ENCODE measurements at regions not wholly inside any gene's neighbourhood (a gene's known extent, or its start where the extent isn't known, plus 50 kb on each side); places are given as distances from the start of the nearest gene placed in this dataset.

GRCh38 chr4:167745024-167745687, 347.2 kb upstream of the ANXA10 start:
- no peak overlapping the region for H3K27ac Mint-ChIP-seq
- ATAC-seq (ENCODE audit: low read depth) (no peak), DNase-seq (no peak)
- POLR2A ChIA-PET = no interaction called here
- no peaks in the 10 kb centered on the region for H3K36me3 Mint-ChIP-seq
- no peaks in the 10 kb centered on the region for H3K27me3 Mint-ChIP-seq
- H3K9me3 Mint-ChIP-seq = no peaks in the 10 kb centered on the region
- no peak overlapping the region for H3K4me3 Mint-ChIP-seq
- H3K4me1 Mint-ChIP-seq = no peaks in the 10 kb centered on the region

- no peaks in the 10 kb centered on the region for H3K27me3 Mint-ChIP-seq
- no peak overlapping the region for H3K4me3 Mint-ChIP-seq
- no peak overlapping the region for H3K27ac Mint-ChIP-seq
- peaks cover 9% of the 10 kb centered on the region for H3K9me3 Mint-ChIP-seq
- no peaks in the 10 kb centered on the region for H3K36me3 Mint-ChIP-seq
- POLR2A ChIA-PET = no interaction called here
- ATAC-seq (ENCODE audit: low read depth) (no peak), DNase-seq (no peak)
- no peaks in the 10 kb centered on the region for H3K4me1 Mint-ChIP-seq
Observed at GRCh38 chr4:167767281-167767680, 325.1 kb upstream of the ANXA10 start.

GRCh38 chr4:167774646-167775045, 317.7 kb upstream of the ANXA10 start:
- DNase-seq (no peak), ATAC-seq (ENCODE audit: low read depth) (no peak)
- Mint-ChIP-seq H3K27me3 (no peaks in the 10 kb centered on the region), H3K4me3 (no peak overlapping the region), H3K9me3 (peaks cover 11% of the 10 kb centered on the region), H3K36me3 (no peaks in the 10 kb centered on the region), H3K4me1 (no peaks in the 10 kb centered on the region), H3K27ac (no peak overlapping the region)
- POLR2A ChIA-PET = no interaction called here

DNA sequence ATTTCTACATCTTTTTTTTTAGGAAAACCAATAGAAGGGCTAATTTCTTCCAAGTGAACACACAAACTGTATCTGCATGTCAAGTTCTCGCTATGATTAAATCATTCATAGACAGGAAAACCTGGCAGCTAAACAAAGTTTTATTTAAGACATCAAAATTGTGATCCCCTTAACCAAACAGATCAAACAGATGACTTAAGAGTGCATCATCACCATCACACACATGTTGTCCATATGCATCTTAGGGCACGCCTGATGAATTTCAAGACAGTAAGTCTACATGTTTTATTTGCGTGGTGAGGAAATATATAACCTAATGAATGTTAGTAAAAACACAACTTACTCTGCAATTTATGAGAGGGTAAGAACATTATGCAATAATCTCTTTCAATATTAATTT, 317.0 kb upstream of the ANXA10 start:
- no peaks in the 10 kb centered on the region for H3K36me3 Mint-ChIP-seq

DNA sequence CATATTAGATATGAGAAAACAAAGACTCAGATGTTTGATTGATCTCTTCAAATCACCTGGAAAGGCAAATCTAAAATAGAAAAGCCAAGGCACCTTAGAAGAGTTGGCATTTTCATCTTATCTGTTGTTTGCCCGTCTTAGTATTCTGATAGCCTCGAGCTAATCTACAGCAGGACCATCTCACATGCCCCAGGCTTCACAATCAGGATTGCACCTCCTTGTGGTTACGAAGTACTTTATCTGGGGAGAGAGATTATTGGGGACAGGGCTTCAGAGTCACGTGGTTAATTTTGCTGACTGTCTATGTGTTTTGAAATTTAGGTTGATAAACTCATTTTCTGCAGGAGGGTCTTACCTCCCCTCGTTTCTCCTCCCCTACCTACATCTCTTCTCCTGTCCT, 313.1 kb upstream of the ANXA10 start:
- H3K9me3 Mint-ChIP-seq = peaks cover 3% of the 10 kb centered on the region
- H3K27me3 Mint-ChIP-seq = no peaks in the 10 kb centered on the region
- ATAC-seq (ENCODE audit: low read depth) = no peak
- H3K27ac Mint-ChIP-seq = no peak overlapping the region
- POLR2A ChIA-PET = no interaction called here
- H3K36me3 Mint-ChIP-seq = no peaks in the 10 kb centered on the region
- no peak for DNase-seq
- no peak overlapping the region for H3K4me3 Mint-ChIP-seq
- H3K4me1 Mint-ChIP-seq = no peaks in the 10 kb centered on the region

More for the DNA sequence above, 317.0 kb upstream of the ANXA10 start:
- ATAC-seq (ENCODE audit: low read depth) (no peak), DNase-seq (no peak)
- no peak overlapping the region for H3K4me3 Mint-ChIP-seq
- H3K27me3 Mint-ChIP-seq = no peaks in the 10 kb centered on the region
- POLR2A ChIA-PET = no interaction called here
- H3K4me1 Mint-ChIP-seq = no peaks in the 10 kb centered on the region
- H3K27ac Mint-ChIP-seq = no peak overlapping the region
- H3K9me3 Mint-ChIP-seq = peaks cover 7% of the 10 kb centered on the region

DNA sequence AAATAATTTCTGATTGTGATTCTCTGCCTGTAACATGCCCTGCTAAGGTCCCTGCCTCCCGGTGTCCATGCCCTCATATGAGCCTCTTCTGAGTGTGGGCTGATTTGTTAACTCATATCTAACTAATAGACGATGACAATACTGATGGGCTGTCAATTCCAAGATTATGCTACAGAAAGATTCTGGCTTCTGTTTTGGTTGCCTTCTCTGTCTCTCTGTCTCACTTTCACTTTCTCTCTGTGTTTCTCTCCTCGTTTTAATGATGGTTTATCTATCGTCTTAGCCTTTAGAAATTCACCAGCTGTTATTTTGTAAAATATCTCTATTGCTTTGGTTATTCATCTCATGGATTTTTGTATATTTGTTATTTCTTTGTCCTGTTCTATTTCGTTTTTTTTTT, 312.5 kb upstream of the ANXA10 start:
- no peak for ATAC-seq (ENCODE audit: low read depth)
- POLR2A ChIA-PET = no interaction called here

DNA sequence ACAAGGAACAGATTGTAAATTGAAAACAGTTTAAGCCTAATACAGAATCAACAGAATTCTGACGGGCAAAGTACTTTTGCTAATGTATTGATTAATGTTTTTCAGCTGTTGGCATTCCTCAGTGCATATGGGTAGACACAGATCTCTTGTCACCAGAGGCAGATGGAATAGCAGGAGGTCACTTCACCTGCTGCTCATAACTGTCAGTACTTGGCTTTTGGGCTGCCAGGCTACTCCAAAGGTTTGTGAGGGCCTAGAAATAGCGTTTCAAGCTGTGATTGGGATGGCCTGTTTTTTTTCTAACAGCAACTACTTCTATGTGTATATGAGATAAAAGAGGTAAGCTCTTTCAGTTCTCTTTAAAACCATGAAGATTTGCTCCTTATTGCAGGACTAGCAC, 307.5 kb upstream of the ANXA10 start:
- H3K36me3 Mint-ChIP-seq = no peaks in the 10 kb centered on the region
- H3K27me3 Mint-ChIP-seq = no peaks in the 10 kb centered on the region
- H3K4me1 Mint-ChIP-seq = no peaks in the 10 kb centered on the region
- H3K4me3 Mint-ChIP-seq = no peak overlapping the region
- no peak for ATAC-seq (ENCODE audit: low read depth)
- H3K27ac Mint-ChIP-seq = no peak overlapping the region
- DNase-seq = no peak
- H3K9me3 Mint-ChIP-seq = no peaks in the 10 kb centered on the region
- POLR2A ChIA-PET = no interaction called here

More for the DNA sequence above, 312.5 kb upstream of the ANXA10 start:
- Mint-ChIP-seq H3K4me1 (no peaks in the 10 kb centered on the region), H3K9me3 (peaks cover 3% of the 10 kb centered on the region), H3K27ac (no peak overlapping the region), H3K4me3 (no peak overlapping the region), H3K27me3 (no peaks in the 10 kb centered on the region), H3K36me3 (no peaks in the 10 kb centered on the region)
- no peak for DNase-seq

DNA sequence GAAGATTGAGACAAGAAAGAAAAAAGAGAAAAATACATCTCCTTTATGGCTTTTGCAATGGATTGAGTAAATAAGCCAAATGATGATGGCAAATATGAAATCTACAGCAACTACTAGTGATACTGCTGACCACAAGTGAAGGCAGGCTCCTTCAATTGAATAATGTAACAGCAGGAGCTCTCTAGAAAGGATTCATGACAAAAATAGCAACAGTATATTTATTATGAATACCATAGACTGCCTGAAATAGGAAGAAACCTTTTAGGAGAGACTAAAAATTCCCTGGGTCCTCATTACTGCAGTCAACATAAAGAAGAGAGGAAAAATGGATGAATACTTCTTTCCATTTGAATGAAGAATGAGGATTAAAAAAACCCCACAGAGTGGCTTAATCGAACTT, 306.8 kb upstream of the ANXA10 start:
- DNase-seq (no peak), ATAC-seq (ENCODE audit: low read depth) (no peak)
- Mint-ChIP-seq H3K4me1 (no peaks in the 10 kb centered on the region), H3K27me3 (no peaks in the 10 kb centered on the region), H3K9me3 (no peaks in the 10 kb centered on the region), H3K36me3 (no peaks in the 10 kb centered on the region), H3K4me3 (no peak overlapping the region), H3K27ac (no peak overlapping the region)
- POLR2A ChIA-PET = no interaction called here

DNA sequence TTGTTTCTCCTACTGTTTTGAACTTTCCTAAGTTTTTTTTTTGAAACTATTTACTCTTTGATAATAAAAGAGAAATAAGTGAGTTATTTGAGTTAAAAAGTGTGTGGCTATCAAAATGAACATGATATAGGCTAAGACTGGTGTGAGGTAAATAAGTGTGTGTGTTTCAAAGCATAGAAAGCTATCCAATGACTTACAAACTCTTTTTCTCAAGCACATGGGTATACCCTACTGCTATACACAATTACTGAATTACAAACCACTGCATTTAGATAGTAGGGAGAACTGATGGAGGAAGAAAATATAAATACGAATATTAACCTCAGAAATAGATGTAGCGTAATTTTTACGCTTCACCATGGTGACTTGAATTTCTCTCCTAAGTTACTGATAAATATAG, 305.8 kb upstream of the ANXA10 start:
- H3K4me1 Mint-ChIP-seq = no peaks in the 10 kb centered on the region
- no peak overlapping the region for H3K4me3 Mint-ChIP-seq
- H3K27me3 Mint-ChIP-seq = no peaks in the 10 kb centered on the region

DNA sequence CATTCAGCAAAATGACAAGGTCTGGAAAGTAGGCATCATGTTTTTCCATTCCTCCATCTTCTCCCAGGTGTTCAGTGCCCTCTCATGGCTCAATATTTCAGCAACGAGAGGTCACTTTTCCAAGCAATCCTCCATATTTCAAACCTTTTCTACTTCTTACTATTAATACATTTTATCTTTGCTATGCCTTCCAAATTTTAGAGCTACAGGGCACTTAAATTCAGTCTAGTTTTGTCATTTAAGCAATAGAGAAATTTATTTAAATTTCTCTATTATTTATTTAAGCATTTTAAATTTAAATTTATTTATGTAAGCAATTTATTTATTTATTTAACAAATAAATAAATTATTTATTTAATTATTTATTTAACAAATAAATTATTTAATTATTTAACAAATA, 305.1 kb upstream of the ANXA10 start:
- no peak overlapping the region for H3K27ac Mint-ChIP-seq
- H3K27me3 Mint-ChIP-seq = no peaks in the 10 kb centered on the region
- POLR2A ChIA-PET = no interaction called here
- H3K4me1 Mint-ChIP-seq = no peaks in the 10 kb centered on the region
- H3K9me3 Mint-ChIP-seq = no peaks in the 10 kb centered on the region
- ATAC-seq (ENCODE audit: low read depth) (no peak), DNase-seq (no peak)
- no peaks in the 10 kb centered on the region for H3K36me3 Mint-ChIP-seq
- no peak overlapping the region for H3K4me3 Mint-ChIP-seq

More for the DNA sequence above, 305.8 kb upstream of the ANXA10 start:
- H3K27ac Mint-ChIP-seq = no peak overlapping the region
- no peak for ATAC-seq (ENCODE audit: low read depth)
- POLR2A ChIA-PET = no interaction called here
- no peaks in the 10 kb centered on the region for H3K9me3 Mint-ChIP-seq
- H3K36me3 Mint-ChIP-seq = no peaks in the 10 kb centered on the region
- no peak for DNase-seq

DNA sequence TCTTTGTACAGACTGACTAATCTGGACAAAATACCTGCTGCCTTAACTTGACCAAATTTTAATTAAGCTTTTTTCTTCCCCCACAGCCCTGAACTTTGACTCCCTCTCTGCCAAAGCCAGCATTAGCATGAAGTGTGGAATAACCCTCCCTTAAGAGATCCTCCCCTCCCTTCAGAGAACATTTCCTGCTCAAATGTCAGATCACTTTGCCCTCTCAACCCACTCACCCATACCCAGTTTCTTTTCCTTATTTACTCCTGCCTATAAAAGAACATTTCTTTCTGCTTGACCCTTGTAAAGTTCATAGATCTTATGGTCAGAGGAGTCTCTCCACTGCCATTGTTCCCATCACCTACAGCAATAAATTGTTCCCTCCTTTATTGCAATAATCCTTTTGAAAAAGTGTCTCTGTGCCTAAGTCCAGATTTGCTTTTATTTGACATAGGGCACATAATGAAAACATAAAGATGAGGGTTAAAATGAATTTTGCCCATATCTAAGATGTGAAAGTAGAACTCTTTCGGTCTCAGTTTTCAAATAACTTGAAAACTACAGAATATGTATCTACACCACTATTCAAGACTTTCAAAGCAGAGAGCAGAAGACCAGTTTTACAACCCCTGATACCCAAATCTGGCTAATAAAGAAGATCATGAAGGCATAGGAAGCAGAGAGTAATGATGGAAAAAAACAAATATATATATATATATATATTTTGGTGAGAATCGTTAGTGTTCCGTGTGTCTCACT, 289.7 kb upstream of the ANXA10 start:
- H3K4me3 Mint-ChIP-seq = no peak overlapping the region

DNA sequence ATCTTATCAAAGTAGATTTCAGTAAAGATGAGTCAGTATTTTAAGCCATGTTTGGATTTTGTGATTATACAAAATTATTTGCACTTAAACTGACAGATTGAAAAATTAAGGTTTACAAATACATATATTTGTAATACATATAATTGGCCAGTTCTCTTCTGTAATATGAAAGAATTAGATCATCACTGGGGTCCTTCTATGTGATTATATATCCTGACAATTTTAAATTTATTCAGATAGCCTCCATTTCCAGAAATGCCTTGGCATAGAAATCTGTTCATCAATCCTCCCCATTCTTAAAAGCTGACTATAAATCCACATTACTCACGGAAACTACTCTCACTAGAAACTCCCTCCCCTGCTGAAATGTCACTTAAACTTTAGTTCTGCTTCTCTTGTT, 280.4 kb upstream of the ANXA10 start:
- Mint-ChIP-seq H3K27me3 (no peaks in the 10 kb centered on the region), H3K36me3 (no peaks in the 10 kb centered on the region), H3K27ac (no peak overlapping the region), H3K9me3 (no peaks in the 10 kb centered on the region), H3K4me1 (no peaks in the 10 kb centered on the region), H3K4me3 (no peak overlapping the region)
- POLR2A ChIA-PET = no interaction called here
- ATAC-seq (ENCODE audit: low read depth) (no peak), DNase-seq (no peak)

More for the DNA sequence above, 289.7 kb upstream of the ANXA10 start:
- Mint-ChIP-seq H3K4me1 (no peaks in the 10 kb centered on the region), H3K27me3 (no peaks in the 10 kb centered on the region), H3K27ac (no peak overlapping the region), H3K36me3 (no peaks in the 10 kb centered on the region), H3K9me3 (no peaks in the 10 kb centered on the region)
- ATAC-seq (ENCODE audit: low read depth) = no peak
- DNase-seq = no peak
- POLR2A ChIA-PET = no interaction called here

DNA sequence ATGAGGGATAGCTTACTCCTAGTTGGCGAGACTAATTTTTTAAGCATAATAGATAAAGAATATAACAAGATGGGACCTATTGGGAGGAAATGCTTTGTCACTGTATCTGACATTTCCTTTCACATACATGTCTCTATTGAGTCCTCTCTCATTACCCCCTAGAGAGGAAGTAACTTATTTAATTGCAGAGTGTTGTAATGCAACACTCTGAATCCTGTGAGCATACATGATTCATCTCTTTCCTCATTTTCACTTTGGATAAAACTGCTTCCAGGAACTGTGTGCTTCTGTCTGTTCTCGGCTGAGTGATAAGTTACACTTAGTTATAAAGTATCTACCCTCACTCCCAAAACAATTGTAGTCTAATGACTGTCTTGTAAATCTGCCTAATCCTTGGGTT, 266.1 kb upstream of the ANXA10 start:
- ATAC-seq (ENCODE audit: low read depth) = no peak
- POLR2A ChIA-PET = no interaction called here
- DNase-seq = no peak
- H3K36me3 Mint-ChIP-seq = no peaks in the 10 kb centered on the region
- H3K9me3 Mint-ChIP-seq = no peaks in the 10 kb centered on the region
- no peaks in the 10 kb centered on the region for H3K4me1 Mint-ChIP-seq
- no peak overlapping the region for H3K4me3 Mint-ChIP-seq
- no peaks in the 10 kb centered on the region for H3K27me3 Mint-ChIP-seq
- H3K27ac Mint-ChIP-seq = no peak overlapping the region

DNA sequence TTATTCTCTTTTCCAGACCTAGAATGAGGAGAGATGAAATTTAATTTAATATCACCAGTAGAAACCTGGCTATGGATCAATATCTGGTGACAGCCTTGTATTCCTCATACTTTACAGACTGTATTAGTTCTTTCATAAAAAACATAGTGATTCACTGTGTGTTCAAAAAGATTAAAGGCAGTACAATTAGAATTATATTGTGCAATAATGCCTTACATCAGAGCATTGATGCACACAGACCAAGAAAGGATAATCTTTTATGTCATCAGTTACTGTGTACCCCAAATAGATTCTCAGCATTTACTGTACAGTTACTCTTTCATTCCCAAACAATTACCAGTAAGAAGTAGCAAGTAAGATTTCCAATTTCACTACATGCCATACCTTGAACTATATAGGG, 260.5 kb upstream of the ANXA10 start:
- no peaks in the 10 kb centered on the region for H3K36me3 Mint-ChIP-seq
- DNase-seq (no peak), ATAC-seq (ENCODE audit: low read depth) (no peak)
- no peaks in the 10 kb centered on the region for H3K27me3 Mint-ChIP-seq
- H3K27ac Mint-ChIP-seq = no peak overlapping the region
- no peaks in the 10 kb centered on the region for H3K9me3 Mint-ChIP-seq
- POLR2A ChIA-PET = no interaction called here
- no peaks in the 10 kb centered on the region for H3K4me1 Mint-ChIP-seq
- H3K4me3 Mint-ChIP-seq = no peak overlapping the region
